Memory B cell (primary cell): ENCODE measurements at regions not wholly inside any gene's neighbourhood (a gene's known extent, or its start where the extent isn't known, plus 50 kb on each side); places are given as distances from the start of the nearest gene placed in this dataset.

ENCODE experiments used
- ATAC-seq: fragments of 150-1000 bp; cut with Tn5 transposase; 2 replicates; pipeline ENCODE4 v1.10.0; 2021; ENCODE audit warnings: low read depth, mild to moderate bottlenecking, moderate library complexity
- DNase-seq, 2 donors: peaks; one replicate each; pipeline ENCODE4 v3.0.0; 2022; ENCODE audit warnings: low spot score in 2 of 2
- H3K27ac Mint-ChIP-seq: one replicate; pipeline ENCODE4 v1.8.0; 2022; ENCODE audit warnings: mild to moderate bottlenecking, moderate library complexity, mixed read lengths
- H3K27me3 Mint-ChIP-seq: one replicate; pipeline ENCODE4 v1.8.0; 2022; ENCODE audit warnings: mixed read lengths
- H3K36me3 Mint-ChIP-seq: one replicate; pipeline ENCODE4 v1.8.0; 2022; ENCODE audit warnings: mild to moderate bottlenecking, mixed read lengths
- H3K4me1 Mint-ChIP-seq: one replicate; pipeline ENCODE4 v1.8.0; 2022; ENCODE audit warnings: mixed read lengths
- H3K4me3 Mint-ChIP-seq: one replicate; pipeline ENCODE4 v1.8.0; 2022; ENCODE audit warnings: mild to moderate bottlenecking, moderate library complexity, mixed read lengths
- H3K9me3 Mint-ChIP-seq: one replicate; pipeline ENCODE4 v1.8.0; 2022; ENCODE audit warnings: mixed read lengths

- H3K4me1 Mint-ChIP-seq: no peaks in the 10 kb centered on the region
- no peak for ATAC-seq
- H3K27me3 Mint-ChIP-seq: no peaks in the 10 kb centered on the region
- H3K27ac Mint-ChIP-seq: no peak overlapping the region
- DNase-seq: no peak
- no peak overlapping the region for H3K4me3 Mint-ChIP-seq
- H3K9me3 Mint-ChIP-seq: no peaks in the 10 kb centered on the region
- no peaks in the 10 kb centered on the region for H3K36me3 Mint-ChIP-seq
These were observed 669.6 kb downstream of the PCDH18 start for GRCh38 chr4:136862653-136863052.

GRCh38 chr4:136861091-136861490 lies 671.2 kb downstream of the PCDH18 start:
- Mint-ChIP-seq H3K27ac (no peak overlapping the region), H3K4me1 (no peaks in the 10 kb centered on the region), H3K4me3 (no peak overlapping the region), H3K27me3 (no peaks in the 10 kb centered on the region), H3K9me3 (no peaks in the 10 kb centered on the region), H3K36me3 (no peaks in the 10 kb centered on the region)
- ATAC-seq (no peak), DNase-seq (no peak)

GRCh38 chr4:136858903-136859302 lies 673.4 kb downstream of the PCDH18 start:
- Mint-ChIP-seq H3K4me1 (no peaks in the 10 kb centered on the region), H3K27ac (no peak overlapping the region), H3K9me3 (peaks cover 6% of the 10 kb centered on the region), H3K27me3 (no peaks in the 10 kb centered on the region), H3K4me3 (no peak overlapping the region), H3K36me3 (peaks cover 2% of the 10 kb centered on the region)
- ATAC-seq (no peak), DNase-seq (no peak)

GRCh38 chr4:136855886-136856285 lies 676.4 kb downstream of the PCDH18 start:
- Mint-ChIP-seq H3K27me3 (no peaks in the 10 kb centered on the region), H3K27ac (no peak overlapping the region), H3K36me3 (peaks cover 2% of the 10 kb centered on the region), H3K4me1 (no peaks in the 10 kb centered on the region), H3K4me3 (no peak overlapping the region), H3K9me3 (peaks cover 6% of the 10 kb centered on the region)
- DNase-seq (no peak), ATAC-seq (no peak)

- ATAC-seq: no peak
- H3K4me3 Mint-ChIP-seq: no peak overlapping the region
- H3K4me1 Mint-ChIP-seq: no peaks in the 10 kb centered on the region
- no peak overlapping the region for H3K27ac Mint-ChIP-seq
- peaks cover 10% of the 10 kb centered on the region for H3K9me3 Mint-ChIP-seq
- peaks cover 2% of the 10 kb centered on the region for H3K36me3 Mint-ChIP-seq
- H3K27me3 Mint-ChIP-seq: no peaks in the 10 kb centered on the region
- no peak for DNase-seq
These were observed 681.8 kb downstream of the PCDH18 start for GRCh38 chr4:136850446-136850845.

GRCh38 chr4:136847881-136848621 lies 684.2 kb downstream of the PCDH18 start:
- peaks cover 6% of the 10 kb centered on the region for H3K9me3 Mint-ChIP-seq
- no peak for ATAC-seq
- no peaks in the 10 kb centered on the region for H3K27me3 Mint-ChIP-seq
- H3K27ac Mint-ChIP-seq: no peak overlapping the region
- no peak overlapping the region for H3K4me3 Mint-ChIP-seq
- no peaks in the 10 kb centered on the region for H3K4me1 Mint-ChIP-seq
- DNase-seq: no peak
- no peaks in the 10 kb centered on the region for H3K36me3 Mint-ChIP-seq

- Mint-ChIP-seq H3K27ac (no peak overlapping the region), H3K4me1 (no peaks in the 10 kb centered on the region), H3K36me3 (no peaks in the 10 kb centered on the region), H3K27me3 (no peaks in the 10 kb centered on the region), H3K4me3 (no peak overlapping the region), H3K9me3 (peaks cover 9% of the 10 kb centered on the region)
- DNase-seq (no peak), ATAC-seq (no peak)
These were observed 690.8 kb downstream of the PCDH18 start for GRCh38 chr4:136841526-136841925.

GRCh38 chr4:136838607-136839006 lies 693.7 kb downstream of the PCDH18 start:
- no peak for DNase-seq
- no peaks in the 10 kb centered on the region for H3K27me3 Mint-ChIP-seq

GRCh38 chr4:136831553-136831952 lies 700.7 kb downstream of the PCDH18 start:
- DNase-seq (no peak), ATAC-seq (no peak)
- H3K27me3 Mint-ChIP-seq: no peaks in the 10 kb centered on the region
- H3K9me3 Mint-ChIP-seq: peaks cover 7% of the 10 kb centered on the region
- no peaks in the 10 kb centered on the region for H3K4me1 Mint-ChIP-seq
- H3K27ac Mint-ChIP-seq: no peak overlapping the region
- no peaks in the 10 kb centered on the region for H3K36me3 Mint-ChIP-seq
- no peak overlapping the region for H3K4me3 Mint-ChIP-seq

More at GRCh38 chr4:136838607-136839006, 693.7 kb downstream of the PCDH18 start:
- ATAC-seq: no peak
- no peak overlapping the region for H3K27ac Mint-ChIP-seq
- no peaks in the 10 kb centered on the region for H3K36me3 Mint-ChIP-seq
- no peaks in the 10 kb centered on the region for H3K4me1 Mint-ChIP-seq
- H3K4me3 Mint-ChIP-seq: no peak overlapping the region
- H3K9me3 Mint-ChIP-seq: peaks cover 7% of the 10 kb centered on the region

- no peaks in the 10 kb centered on the region for H3K27me3 Mint-ChIP-seq
- ATAC-seq (no peak), DNase-seq (no peak)
- no peak overlapping the region for H3K27ac Mint-ChIP-seq
- no peak overlapping the region for H3K4me3 Mint-ChIP-seq
- H3K9me3 Mint-ChIP-seq: peaks cover 4% of the 10 kb centered on the region
- H3K36me3 Mint-ChIP-seq: no peaks in the 10 kb centered on the region
- H3K4me1 Mint-ChIP-seq: no peaks in the 10 kb centered on the region
These were observed 703.0 kb downstream of the PCDH18 start for GRCh38 chr4:136829280-136829679.

- ATAC-seq: no peak
These were observed 709.3 kb downstream of the PCDH18 start for GRCh38 chr4:136823020-136823419.

GRCh38 chr4:136818811-136819330 lies 713.4 kb downstream of the PCDH18 start:
- H3K4me3 Mint-ChIP-seq: no peak overlapping the region
- H3K4me1 Mint-ChIP-seq: no peaks in the 10 kb centered on the region
- H3K27me3 Mint-ChIP-seq: no peaks in the 10 kb centered on the region
- DNase-seq (no peak), ATAC-seq (no peak)
- no peaks in the 10 kb centered on the region for H3K9me3 Mint-ChIP-seq
- no peak overlapping the region for H3K27ac Mint-ChIP-seq
- no peaks in the 10 kb centered on the region for H3K36me3 Mint-ChIP-seq

More at GRCh38 chr4:136823020-136823419, 709.3 kb downstream of the PCDH18 start:
- Mint-ChIP-seq H3K27me3 (no peaks in the 10 kb centered on the region), H3K4me3 (no peak overlapping the region), H3K4me1 (no peaks in the 10 kb centered on the region), H3K36me3 (no peaks in the 10 kb centered on the region), H3K27ac (no peak overlapping the region), H3K9me3 (no peaks in the 10 kb centered on the region)
- DNase-seq: no peak

GRCh38 chr4:136812100-136812880 lies 720.0 kb downstream of the PCDH18 start:
- Mint-ChIP-seq H3K4me3 (no peak overlapping the region), H3K4me1 (no peaks in the 10 kb centered on the region), H3K27ac (no peak overlapping the region), H3K9me3 (peaks cover 3% of the 10 kb centered on the region), H3K36me3 (no peaks in the 10 kb centered on the region), H3K27me3 (no peaks in the 10 kb centered on the region)
- DNase-seq: no peak
- no peak for ATAC-seq

GRCh38 chr4:136811496-136812077 lies 720.7 kb downstream of the PCDH18 start:
- H3K4me3 Mint-ChIP-seq: no peak overlapping the region
- DNase-seq (no peak), ATAC-seq (no peak)

More at GRCh38 chr4:136811496-136812077, 720.7 kb downstream of the PCDH18 start:
- Mint-ChIP-seq H3K27ac (no peak overlapping the region), H3K27me3 (no peaks in the 10 kb centered on the region), H3K4me1 (no peaks in the 10 kb centered on the region), H3K36me3 (no peaks in the 10 kb centered on the region), H3K9me3 (peaks cover 3% of the 10 kb centered on the region)
